GM20431 (cell line): ENCODE measurements at regions not wholly inside any gene's neighbourhood (a gene's known extent, or its start where the extent isn't known, plus 50 kb on each side); places are given as distances from the start of the nearest gene placed in this dataset.
"Not testable (repeated sequence)": the region's sequence is repeated elsewhere in the genome, so short reads cannot be mapped to it uniquely, and the experiment has no call there.

Experiments used
- in situ Hi-C: fragments of 300-500 bp; cut with MseI, MboI; formaldehyde crosslinking; loops from one replicate; pipeline ENCODE4 v1.15.0; 2020; ENCODE audit warnings: low sequenced_read_pairs; ENCODE audit not compliant: unreplicated experiment

DNA sequence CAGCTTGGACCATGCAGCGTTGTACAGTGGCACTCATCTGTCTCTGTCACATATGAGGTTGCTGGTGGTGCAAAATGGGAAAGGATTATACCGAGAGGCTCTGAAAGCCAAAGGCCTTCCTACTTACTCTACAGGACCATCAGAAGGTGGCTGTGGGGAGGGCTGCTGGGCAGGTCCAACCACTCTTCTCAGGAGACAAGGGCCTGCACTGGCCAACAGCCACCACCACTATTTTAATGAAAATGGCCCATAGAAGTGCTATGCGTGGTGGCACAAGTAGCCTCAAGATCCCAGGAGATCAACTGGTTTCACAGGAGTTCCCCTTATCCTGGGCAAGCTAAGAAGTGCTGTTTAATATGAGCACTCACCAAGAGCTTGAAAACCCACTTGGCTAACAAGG, 52.3 kb downstream of the MRPL57 start:
- in situ Hi-C loops = no loop called here

DNA sequence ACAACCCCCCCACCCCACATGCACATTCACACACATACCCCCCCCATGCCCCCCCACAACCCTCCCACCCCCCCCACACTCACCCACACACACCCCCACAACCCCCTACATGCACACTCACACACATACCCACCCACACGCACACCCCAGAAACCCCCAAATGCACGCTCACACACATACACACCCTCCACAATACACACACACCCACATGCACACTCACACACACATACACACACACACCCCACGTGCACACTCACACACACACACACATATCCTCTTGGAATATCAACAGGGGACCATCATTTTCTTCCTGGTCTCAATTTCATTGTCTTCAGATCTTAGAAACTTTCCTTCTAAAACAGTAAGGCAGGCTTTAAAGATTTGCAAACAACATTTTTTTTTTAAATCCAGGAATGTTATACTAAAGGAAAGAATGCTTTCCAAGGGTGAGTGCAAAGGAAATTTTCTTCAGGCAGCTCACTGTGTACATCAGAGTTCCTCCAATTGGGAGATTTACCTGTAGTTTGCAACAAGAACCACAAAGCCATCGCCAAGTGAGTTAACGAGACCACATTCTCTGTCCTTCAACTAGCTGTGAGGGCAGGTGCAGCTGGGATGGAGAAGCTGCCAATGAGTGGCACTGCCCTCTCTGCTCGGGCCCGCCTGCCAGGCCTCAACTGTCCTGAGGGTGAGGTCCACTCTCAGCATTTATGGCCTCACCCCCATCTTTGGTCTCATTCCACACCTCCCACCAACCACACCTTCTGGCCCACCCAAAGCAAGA, 53.0 kb downstream of the MRPL57 start:
- in situ Hi-C loops = no loop called here

DNA sequence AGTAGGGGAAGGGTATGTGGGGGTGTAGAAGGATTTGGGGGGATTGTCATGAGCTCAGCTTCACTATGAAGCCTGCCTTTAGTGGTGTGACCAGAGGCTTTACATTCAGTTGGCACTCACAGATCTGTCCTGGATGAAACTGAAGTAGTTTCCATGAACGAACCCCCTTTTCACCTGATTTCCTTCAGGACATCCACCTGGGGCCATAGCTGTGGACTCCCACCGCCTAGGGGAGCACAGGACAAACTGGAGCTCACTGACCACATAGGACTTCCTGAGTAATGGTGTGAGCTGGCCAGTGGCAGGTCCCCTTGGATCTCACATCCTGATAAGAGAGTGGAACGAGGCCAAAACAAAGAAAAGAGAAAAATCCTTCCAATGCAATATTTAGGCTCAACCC, 54.1 kb downstream of the MRPL57 start:
- in situ Hi-C loops = no loop called here

DNA sequence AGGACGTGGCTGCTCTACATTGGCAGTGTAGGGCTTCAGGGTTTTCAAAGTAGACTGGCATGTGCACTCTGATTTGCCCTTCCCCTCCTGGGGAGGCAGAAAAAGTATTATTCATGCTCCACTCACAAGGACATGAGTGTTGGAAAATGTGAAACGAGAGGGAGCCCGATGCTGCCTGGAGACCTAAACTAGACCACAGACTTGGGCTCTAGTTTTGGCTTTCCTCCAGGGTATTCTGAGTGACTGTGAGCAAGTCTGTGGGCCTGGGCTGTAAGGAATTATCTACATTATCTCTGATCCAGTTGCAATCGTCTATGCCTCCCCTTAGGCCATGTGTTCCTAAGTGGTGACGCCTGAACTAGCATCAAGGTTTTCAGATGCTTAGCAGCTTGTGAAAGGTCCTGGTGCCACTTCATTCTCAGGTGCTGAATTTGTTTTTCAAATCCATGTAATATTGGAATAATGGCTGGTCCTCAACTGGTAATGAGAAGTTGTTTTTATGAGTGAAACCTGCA, 55.0 kb downstream of the MRPL57 start:
- in situ Hi-C loops = no loop called here

DNA sequence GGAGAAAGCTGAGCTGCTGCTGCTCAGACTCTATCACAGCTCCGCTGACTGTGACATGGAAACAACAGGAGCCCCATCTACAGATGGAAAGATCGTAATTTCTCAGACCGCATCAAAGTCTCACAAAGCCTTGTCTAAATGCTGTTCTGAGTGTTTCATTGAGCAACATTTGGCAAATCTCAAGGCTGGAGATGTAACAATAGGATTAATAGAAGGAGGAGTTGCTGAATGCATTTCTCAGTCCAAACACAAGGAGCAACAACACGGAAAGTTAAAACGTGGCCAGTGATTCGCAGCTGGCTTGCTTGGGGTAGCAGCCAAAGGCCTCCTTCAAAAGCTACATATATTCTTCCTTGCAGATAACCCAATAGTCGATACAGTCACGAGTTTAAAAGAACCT, 55.7 kb downstream of the MRPL57 start:
- in situ Hi-C loops = no loop called here

DNA sequence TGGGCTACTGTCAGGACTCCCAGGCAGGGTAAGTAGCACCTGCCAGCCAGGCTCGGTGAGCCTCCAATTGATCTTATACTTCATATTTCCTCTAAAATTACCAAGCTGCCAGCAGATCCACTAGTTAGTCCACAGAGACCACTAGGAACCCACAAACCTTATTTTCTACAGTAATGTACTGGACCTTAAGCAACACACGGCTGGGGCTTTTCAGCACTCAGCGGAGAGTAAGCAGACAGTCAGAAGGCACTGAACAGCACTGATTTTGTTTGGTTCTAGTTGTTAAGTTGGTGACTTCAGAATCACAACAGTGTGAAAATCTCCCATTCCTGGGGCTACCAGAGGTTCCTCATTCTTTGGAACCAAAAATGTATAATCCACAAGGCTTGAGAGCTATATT, 56.1 kb downstream of the MRPL57 start:
- in situ Hi-C loops = no loop called here

DNA sequence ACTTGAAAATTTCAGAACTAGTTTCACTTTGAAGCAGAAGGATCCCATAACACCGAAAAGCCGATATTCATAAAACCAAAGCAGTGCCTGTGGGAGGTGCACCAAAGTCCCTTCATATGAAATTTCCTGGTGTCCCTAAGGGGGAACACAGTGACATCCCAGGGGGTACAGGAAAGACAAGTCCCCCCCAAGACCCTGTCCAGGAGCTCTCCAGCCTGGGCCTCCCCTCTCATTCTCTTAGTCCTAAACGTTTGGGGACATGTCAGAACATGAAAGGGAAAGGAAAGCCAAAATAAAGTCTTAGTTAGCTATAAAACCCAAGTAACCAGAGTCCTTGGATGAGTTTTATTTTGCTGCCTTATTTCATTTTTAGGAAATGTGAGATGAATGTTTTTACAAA, 56.6 kb downstream of the MRPL57 start:
- in situ Hi-C loops = no loop called here

DNA sequence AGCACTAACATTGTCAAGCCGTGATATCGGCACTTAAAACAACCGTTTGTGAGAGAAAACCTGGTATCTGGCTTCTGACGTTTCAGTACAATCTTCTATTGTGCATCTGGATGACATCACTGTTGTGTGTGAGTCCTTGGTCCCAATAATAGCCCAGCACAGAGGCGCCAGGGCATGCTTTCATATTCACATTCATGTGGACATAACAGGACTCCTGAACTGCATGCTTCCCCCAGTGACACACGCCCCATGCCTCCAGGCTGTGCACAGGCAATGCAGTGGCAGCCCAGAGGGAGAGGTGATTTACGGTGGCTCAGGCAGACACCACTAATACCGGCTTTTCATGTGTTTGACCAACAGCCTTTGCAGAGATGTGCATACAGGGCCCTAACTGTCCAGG, 58.1 kb downstream of the MRPL57 start:
- in situ Hi-C loops = no loop called here

DNA sequence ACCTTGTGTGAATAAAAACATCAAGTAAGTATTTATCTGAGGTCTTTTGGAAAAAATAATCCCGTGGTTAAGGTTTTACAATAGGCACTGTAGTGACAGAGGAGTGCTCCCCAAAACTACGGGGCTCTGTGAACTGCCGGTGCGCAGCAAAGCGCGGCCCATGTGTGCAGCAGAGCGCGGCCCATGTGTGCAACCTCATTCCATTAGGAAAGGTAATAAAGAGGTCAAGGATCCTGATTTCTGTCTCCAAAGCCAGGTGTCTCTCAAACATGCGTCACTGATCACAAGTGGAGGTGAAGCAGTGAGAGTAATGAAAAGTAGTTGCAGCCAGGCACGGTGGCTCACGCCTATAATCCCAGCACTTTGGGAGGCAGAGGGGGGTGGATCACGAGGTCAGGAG, 58.7 kb downstream of the MRPL57 start:
- in situ Hi-C loops = no loop called here

DNA sequence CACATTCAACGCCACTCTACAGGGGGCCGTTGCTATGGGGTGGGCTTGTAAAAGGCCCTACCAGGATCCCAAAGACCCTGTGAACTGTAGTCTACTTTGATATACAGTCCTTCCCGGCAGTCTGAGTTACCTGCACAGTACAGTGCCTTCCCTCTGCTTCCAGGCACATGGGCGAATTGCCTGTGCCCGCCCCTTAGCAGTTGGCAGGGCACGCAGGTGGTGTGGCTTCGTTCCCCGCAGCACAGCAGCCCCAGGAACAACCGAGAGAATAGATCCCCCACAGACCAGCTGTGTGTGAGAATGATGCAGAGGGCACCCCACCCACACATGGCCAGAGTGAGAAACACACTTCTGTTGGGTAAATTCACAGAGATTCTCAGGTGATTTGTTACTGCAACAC, 60.6 kb downstream of the MRPL57 start:
- in situ Hi-C loops = no loop called here

DNA sequence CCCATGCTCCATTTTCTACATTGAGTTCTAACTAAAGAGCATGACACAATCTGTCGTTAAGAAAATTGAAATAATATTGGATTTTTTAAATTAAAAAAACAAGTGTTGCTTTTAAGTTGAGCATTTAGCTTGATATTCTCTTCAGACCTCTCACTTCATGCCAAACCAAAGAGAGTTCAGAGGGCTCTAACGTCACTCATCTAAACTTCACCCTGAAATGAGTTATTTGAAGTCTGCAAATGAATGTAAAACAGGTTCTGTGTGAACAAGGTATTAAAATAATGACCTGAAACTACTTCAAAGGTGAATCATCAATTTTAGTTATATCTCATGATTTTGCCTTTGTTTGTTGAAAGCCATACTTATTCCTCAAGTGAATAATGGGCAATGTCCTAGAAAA, 61.8 kb downstream of the MRPL57 start:
- in situ Hi-C loops = no loop called here

DNA sequence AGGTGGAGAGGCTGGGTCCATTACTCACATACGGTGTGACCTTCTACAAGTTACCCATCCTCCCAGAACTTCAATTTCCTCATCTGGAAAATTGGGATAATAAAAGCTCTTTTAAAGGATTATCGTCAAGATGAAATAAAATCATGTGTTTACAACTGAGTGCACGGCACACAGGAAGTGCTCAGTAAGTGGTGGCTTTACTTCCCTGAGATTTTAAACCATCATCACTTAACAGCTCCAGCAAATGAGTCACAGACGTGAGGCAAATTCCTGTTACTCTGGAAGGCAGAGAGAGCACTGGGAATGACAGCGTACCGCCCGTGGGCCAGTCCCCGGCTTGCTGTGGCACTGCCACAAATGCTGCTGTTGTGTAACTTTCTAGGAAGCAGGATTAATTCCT, 64.1 kb downstream of the MRPL57 start:
- in situ Hi-C loops = no loop called here

DNA sequence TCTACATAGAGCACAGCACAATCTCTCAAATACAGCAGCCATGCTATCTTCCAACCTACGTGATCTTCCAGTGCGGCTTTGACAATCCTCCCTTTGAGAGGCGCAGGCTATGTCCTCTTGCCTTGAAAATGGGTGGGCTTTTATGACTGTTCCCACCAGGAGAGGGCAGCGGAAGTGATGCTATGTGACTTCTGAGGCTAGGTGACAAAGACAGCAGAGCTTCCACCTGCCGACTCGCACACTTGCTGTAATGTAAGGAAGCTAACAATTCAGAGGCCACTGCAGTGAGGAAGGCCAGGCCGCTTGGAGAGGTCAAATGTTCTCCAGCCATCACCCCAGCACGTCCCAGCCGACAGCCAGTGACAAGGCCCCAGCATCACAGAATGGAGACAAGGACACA, 65.8 kb downstream of the MRPL57 start:
- in situ Hi-C loops = no loop called here

DNA sequence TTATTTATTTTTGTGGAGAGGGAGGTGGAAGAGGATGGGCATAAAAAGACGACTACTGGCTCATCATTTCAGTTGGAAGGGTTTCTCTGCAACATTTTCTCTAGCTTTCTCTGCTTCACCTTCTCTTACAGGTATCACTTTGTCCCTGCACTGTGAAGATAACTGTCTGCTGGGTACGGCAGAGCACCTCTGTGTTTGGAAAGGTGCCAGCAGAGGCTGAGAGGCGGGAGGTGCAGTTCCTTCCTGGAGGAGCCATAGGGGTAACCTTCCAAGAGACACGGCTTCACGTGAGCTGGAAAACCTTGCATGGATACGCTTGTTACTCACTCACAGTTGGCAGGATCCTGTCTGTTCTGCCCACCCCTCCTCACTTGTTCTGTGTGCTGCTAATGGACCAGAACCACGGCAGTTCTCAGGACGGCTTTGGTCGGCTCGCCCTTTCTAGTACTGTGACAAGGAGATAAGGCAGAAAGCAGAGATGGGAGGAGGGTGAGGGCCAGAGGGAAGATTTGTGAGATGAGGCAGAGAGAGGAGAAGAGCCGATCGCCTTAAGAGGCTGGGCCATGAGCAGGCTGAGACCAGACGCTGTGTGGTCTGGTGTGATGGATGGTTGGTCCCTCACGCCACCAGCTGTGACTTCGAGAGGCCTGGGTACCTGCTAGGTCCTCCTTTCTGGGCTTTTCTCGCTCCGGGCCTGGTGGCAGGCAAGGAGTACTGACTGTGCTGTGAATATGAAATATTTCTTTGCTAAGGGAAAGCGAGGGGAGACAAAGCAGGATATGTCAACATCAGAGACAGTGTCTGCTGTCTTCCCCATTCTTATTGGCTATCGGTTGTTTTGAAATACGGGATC, 66.8 kb downstream of the MRPL57 start:
- in situ Hi-C loops = no loop called here

DNA sequence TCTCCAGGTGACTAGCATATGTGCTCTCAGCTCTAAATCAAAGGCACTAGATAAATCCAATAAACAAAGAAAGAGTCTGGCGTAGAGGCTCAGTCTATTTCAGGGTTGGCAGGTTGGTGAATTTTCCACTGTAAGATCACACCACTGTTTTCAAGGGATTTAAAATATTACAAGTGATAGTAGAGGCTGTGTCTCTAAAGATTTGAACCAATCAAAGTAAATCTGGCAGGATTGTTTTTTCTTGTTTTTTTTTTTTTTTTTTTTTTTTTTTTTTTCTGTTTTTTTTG, 67.4 kb downstream of the MRPL57 start:
- in situ Hi-C loops = not testable (repeated sequence)

DNA sequence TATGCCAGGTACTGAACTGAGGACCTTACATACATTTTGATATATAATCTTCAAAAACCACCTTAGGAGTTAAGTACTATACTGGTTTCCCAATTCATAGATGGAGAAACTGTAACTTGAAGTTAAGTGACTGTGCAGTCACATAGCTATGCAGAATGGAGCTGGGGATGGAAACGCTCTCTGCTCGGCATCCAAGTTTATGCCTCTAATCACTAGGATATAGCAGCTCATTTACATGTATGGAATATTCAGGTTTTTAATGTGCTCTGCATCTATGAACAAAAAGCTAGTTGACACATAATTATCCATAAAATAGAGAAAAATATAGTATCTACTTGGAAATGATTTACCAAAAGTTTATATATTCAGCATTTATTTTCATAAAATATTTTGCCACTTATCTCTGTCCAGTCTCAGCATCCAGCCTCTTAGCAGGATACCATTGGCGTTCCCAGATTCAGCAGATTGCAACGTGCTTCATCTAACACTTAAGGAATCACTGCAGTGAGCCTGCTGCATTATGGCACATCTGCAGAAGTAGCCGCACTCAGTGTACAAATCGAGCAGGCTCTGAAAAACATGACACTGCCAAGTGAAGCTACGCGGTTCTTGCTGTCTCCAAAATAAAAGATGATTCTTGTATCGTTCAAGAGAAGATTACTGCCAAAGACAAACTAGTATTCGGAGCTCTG, 70.4 kb downstream of the MRPL57 start:
- in situ Hi-C loops = no loop called here

DNA sequence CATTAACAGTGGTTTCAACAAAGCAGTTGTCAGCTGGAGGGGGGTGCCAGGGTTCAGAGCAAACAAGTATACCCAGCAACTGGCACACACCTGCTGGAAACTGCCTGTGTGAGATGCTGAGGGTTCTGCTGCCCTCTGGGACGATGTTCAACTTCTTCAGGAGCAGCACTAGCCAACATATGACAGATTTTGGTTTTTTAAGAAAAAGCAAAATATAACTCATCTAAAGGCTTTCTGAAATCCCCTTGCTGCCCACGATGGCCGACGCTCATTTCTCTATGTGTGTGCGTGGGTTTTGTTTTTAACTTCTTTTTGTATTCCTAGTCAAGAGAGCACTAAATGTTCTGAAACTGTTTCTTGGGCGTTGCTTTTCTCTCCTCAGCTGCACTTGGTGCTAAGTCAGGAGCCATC, 79.9 kb downstream of the MRPL57 start:
- in situ Hi-C loops = no loop called here

DNA sequence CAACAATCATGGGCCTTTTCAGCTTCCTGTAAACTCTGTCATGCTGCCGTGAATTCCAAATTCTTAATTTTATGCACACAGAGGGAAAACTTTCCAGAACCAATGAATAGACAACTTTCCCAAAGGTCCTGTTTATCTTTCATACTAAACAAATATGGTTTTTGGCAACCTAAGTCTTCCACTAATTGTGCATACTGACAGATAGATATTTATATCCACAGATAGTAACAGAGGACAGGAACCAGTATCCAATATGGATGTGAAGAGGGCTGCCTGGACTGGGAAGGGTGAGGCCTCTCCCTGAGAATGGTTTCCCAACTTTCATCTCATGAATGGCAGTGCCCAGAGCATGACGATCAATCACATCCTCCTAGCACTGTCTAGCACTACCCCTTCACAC, 80.4 kb downstream of the MRPL57 start:
- in situ Hi-C loops = no loop called here

DNA sequence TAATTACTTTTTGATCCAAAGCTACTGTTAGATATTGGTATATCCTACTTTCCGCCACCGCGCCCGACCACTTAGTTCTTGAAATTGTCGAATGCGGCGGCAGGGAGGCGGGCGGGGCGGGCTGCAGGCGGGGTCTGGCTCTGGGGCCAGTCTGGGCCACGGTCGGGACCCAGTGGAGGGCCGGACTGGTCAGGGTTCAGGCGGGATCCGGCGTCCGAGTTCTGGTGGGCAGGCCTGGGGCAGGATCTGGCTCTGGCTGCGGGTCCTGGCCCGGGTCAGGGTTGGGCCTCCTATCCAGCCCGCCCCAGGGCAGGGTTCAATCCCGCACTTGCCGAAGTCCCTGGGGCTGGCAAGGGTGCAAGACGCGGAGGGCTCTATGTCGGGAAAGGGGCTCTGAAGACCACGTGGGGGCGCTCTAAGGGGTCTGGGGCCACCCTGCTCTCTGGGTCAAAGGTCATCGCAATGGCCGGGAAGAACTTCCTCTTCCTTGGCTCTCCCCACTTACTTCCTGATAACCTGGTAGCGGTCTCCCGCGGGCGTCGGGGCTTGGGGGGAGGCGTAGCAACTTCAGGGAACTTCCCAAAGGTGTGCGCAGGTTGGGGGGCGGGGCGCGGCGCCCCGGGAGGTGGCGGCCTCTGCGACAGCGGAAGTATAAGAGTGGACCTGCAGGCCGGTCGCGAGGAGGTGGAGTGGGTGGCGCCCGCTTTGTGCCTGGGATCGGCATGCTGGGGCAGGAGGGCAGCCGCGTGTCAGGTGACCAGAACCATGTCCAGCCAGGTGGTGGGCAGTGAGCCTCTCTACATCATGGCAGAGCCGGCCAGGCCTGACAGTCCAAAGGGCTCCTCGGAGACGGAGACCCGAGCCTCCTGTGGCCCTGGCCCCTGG, 83.4 kb downstream of the MRPL57 start:
- in situ Hi-C loops = no loop called here
